ENCODE measurements at regions not wholly inside any gene's neighbourhood (a gene's known extent, or its start where the extent isn't known, plus 50 kb on each side); places are given as distances from the start of the nearest gene placed in this dataset.

- TF ChIP-seq, protein P1, sequence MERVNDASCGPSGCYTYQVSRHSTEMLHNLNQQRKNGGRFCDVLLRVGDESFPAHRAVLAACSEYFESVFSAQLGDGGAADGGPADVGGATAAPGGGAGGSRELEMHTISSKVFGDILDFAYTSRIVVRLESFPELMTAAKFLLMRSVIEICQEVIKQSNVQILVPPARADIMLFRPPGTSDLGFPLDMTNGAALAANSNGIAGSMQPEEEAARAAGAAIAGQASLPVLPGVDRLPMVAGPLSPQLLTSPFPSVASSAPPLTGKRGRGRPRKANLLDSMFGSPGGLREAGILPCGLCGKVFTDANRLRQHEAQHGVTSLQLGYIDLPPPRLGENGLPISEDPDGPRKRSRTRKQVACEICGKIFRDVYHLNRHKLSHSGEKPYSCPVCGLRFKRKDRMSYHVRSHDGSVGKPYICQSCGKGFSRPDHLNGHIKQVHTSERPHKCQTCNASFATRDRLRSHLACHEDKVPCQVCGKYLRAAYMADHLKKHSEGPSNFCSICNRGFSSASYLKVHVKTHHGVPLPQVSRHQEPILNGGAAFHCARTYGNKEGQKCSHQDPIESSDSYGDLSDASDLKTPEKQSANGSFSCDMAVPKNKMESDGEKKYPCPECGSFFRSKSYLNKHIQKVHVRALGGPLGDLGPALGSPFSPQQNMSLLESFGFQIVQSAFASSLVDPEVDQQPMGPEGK (CRISPR knock-in tag; IDR thresholded peaks at IDR 0.05; ENCODE audit: borderline replicate concordance): no peak
- no peak for TF ChIP-seq TOX (CRISPR knock-in tag; IDR thresholded peaks at IDR 0.05; ENCODE audit: borderline replicate concordance)
- no peak for TF ChIP-seq TCF4 (CRISPR knock-in tag; IDR thresholded peaks at IDR 0.05; ENCODE audit: borderline replicate concordance)
- TF ChIP-seq ZNF70 (CRISPR knock-in tag; IDR thresholded peaks at IDR 0.05): no peak
- TF ChIP-seq, protein P2, sequence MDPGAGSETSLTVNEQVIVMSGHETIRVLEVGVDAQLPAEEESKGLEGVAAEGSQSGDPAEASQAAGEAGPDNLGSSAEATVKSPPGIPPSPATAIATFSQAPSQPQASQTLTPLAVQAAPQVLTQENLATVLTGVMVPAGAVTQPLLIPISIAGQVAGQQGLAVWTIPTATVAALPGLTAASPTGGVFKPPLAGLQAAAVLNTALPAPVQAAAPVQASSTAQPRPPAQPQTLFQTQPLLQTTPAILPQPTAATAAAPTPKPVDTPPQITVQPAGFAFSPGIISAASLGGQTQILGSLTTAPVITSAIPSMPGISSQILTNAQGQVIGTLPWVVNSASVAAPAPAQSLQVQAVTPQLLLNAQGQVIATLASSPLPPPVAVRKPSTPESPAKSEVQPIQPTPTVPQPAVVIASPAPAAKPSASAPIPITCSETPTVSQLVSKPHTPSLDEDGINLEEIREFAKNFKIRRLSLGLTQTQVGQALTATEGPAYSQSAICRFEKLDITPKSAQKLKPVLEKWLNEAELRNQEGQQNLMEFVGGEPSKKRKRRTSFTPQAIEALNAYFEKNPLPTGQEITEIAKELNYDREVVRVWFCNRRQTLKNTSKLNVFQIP (CRISPR knock-in tag; IDR thresholded peaks at IDR 0.05; ENCODE audit: borderline replicate concordance, low read depth): no peak
- no peak for TF ChIP-seq ZFP30 (CRISPR knock-in tag; IDR thresholded peaks at IDR 0.05)
These were observed 59.1 kb upstream of the ANO5 start for GRCh38 chr11:22133776-22134175.
